Muscle of leg (tissue), 3 donors: ENCODE measurements at regions not wholly inside any gene's neighbourhood (a gene's known extent, or its start where the extent isn't known, plus 50 kb on each side); places are given as distances from the start of the nearest gene placed in this dataset.
"Not testable (repeated sequence)": the region's sequence is repeated elsewhere in the genome, so short reads cannot be mapped to it uniquely, and the experiment has no call there.

Experiments used
- DNase-seq: peaks from one replicate; pipeline ENCODE4 v3.0.0; 2013
- H3K27ac ChIP-seq: one replicate; pipeline ENCODE4 v1.5.1; 2013; ENCODE audit warnings: mild to moderate bottlenecking, low read length, control low read depth
- H3K27me3 ChIP-seq: one replicate; pipeline ENCODE4 v1.6.1; 2013; ENCODE audit warnings: low read length; ENCODE audit not compliant: control insufficient read depth, insufficient read depth
- H3K36me3 ChIP-seq: one replicate; pipeline ENCODE4 v1.6.1; 2013; ENCODE audit warnings: low read length; ENCODE audit not compliant: control insufficient read depth, insufficient read depth
- H3K4me1 ChIP-seq: one replicate; pipeline ENCODE4 v1.6.1; 2013; ENCODE audit warnings: low read length; ENCODE audit not compliant: control insufficient read depth, insufficient read depth
- H3K4me3 ChIP-seq: one replicate; pipeline ENCODE4 v1.5.1; 2013; ENCODE audit warnings: low read length, control low read depth
- H3K9me3 ChIP-seq: replicated peaks from 2 replicates; pipeline ENCODE4 v1.6.1; 2013; ENCODE audit warnings: low read depth, low read length; ENCODE audit not compliant: control insufficient read depth
- WGBS: methylation state at CpG from one replicate; pipeline ENCODE4 v1.1.5; 2013; ENCODE audit warnings: missing lambda C conversion rate; ENCODE audit not compliant: insufficient coverage; 5-methylcytosine and 5-hydroxymethylcytosine counted together

- no peak overlapping the region for H3K4me3 ChIP-seq
- DNase-seq, result no peak
- peaks cover 7% of the 10 kb centered on the region for H3K4me1 ChIP-seq
- H3K27me3 ChIP-seq, result no peaks in the 10 kb centered on the region
- no peaks in the 10 kb centered on the region for H3K36me3 ChIP-seq
- WGBS, result no CpG with 5 or more reads among the region's 4 CpGs
- no peak overlapping the region for H3K27ac ChIP-seq
- H3K9me3 ChIP-seq, result no peaks in the 10 kb centered on the region
Observed at GRCh38 chr10:83545901-83546391, 593.4 kb upstream of the GHITM start.

GRCh38 chr10:83551190-83551589 lies 588.1 kb upstream of the GHITM start:
- not testable (repeated sequence) for H3K4me1 ChIP-seq, H3K9me3 ChIP-seq, DNase-seq, H3K27me3 ChIP-seq, H3K27ac ChIP-seq, H3K36me3 ChIP-seq, H3K4me3 ChIP-seq
- WGBS, result no CpG with 5 or more reads among the region's 5 CpGs

GRCh38 chr10:83553366-83553765 lies 585.9 kb upstream of the GHITM start:
- H3K36me3 ChIP-seq, result no peaks in the 10 kb centered on the region
- H3K27ac ChIP-seq, result no peak overlapping the region
- WGBS, result 57% methylated on average over 1 of the region's 1 CpG
- no peak overlapping the region for H3K4me3 ChIP-seq
- H3K27me3 ChIP-seq, result no peaks in the 10 kb centered on the region
- no peaks in the 10 kb centered on the region for H3K9me3 ChIP-seq
- no peaks in the 10 kb centered on the region for H3K4me1 ChIP-seq
- no peak for DNase-seq

- no peak overlapping the region for H3K27ac ChIP-seq
- no peaks in the 10 kb centered on the region for H3K9me3 ChIP-seq
- H3K36me3 ChIP-seq, result no peaks in the 10 kb centered on the region
- H3K4me1 ChIP-seq, result no peaks in the 10 kb centered on the region
- no peak overlapping the region for H3K4me3 ChIP-seq
- DNase-seq, result no peak
- no peaks in the 10 kb centered on the region for H3K27me3 ChIP-seq
Observed at GRCh38 chr10:83555264-83555663, 584.0 kb upstream of the GHITM start.

GRCh38 chr10:83562381-83562780 lies 576.9 kb upstream of the GHITM start:
- H3K9me3 ChIP-seq, result no peaks in the 10 kb centered on the region
- H3K4me3 ChIP-seq, result no peak overlapping the region
- no peaks in the 10 kb centered on the region for H3K36me3 ChIP-seq
- no peaks in the 10 kb centered on the region for H3K27me3 ChIP-seq
- H3K27ac ChIP-seq, result no peak overlapping the region
- WGBS, result 90% methylated on average over 3 of the region's 3 CpGs
- no peaks in the 10 kb centered on the region for H3K4me1 ChIP-seq
- DNase-seq, result no peak

GRCh38 chr10:83564889-83565588 lies 574.3 kb upstream of the GHITM start:
- H3K9me3 ChIP-seq, result no peaks in the 10 kb centered on the region
- H3K27ac ChIP-seq, result no peak overlapping the region
- no peaks in the 10 kb centered on the region for H3K4me1 ChIP-seq
- DNase-seq, result no peak
- WGBS, result 96% methylated on average over 30 of the region's 32 CpGs
- no peaks in the 10 kb centered on the region for H3K27me3 ChIP-seq
- H3K4me3 ChIP-seq, result no peak overlapping the region
- no peaks in the 10 kb centered on the region for H3K36me3 ChIP-seq

- Histone ChIP-seq H3K36me3 (no peaks in the 10 kb centered on the region), H3K9me3 (peaks cover under 1% of the 10 kb centered on the region), H3K27me3 (no peaks in the 10 kb centered on the region), H3K4me1 (no peaks in the 10 kb centered on the region), H3K4me3 (no peak overlapping the region), H3K27ac (no peak overlapping the region)
- WGBS, result no CpG with 5 or more reads among the region's 1 CpG
- no peak for DNase-seq
Observed at GRCh38 chr10:83572036-83572435, 567.3 kb upstream of the GHITM start.

- no CpG with 5 or more reads among the region's 1 CpG for WGBS
- no peak for DNase-seq
- Histone ChIP-seq H3K36me3 (no peaks in the 10 kb centered on the region), H3K9me3 (peaks cover 9% of the 10 kb centered on the region), H3K4me1 (no peaks in the 10 kb centered on the region), H3K27ac (no peak overlapping the region), H3K4me3 (no peak overlapping the region), H3K27me3 (no peaks in the 10 kb centered on the region)
Observed at GRCh38 chr10:83574770-83575169, 564.5 kb upstream of the GHITM start.

GRCh38 chr10:83577421-83577820 lies 561.9 kb upstream of the GHITM start:
- no peaks in the 10 kb centered on the region for H3K27me3 ChIP-seq
- H3K9me3 ChIP-seq, result peaks cover 9% of the 10 kb centered on the region
- no peak for DNase-seq
- H3K4me3 ChIP-seq, result no peak overlapping the region
- no peaks in the 10 kb centered on the region for H3K4me1 ChIP-seq
- WGBS, result no CpG with 5 or more reads among the region's 2 CpGs
- H3K27ac ChIP-seq, result no peak overlapping the region
- no peaks in the 10 kb centered on the region for H3K36me3 ChIP-seq

- no peaks in the 10 kb centered on the region for H3K36me3 ChIP-seq
- H3K27me3 ChIP-seq, result no peaks in the 10 kb centered on the region
- no peak for DNase-seq
- H3K27ac ChIP-seq, result no peak overlapping the region
- peaks cover 9% of the 10 kb centered on the region for H3K9me3 ChIP-seq
- WGBS, result 63% methylated on average over 3 of the region's 4 CpGs
- no peak overlapping the region for H3K4me3 ChIP-seq
- H3K4me1 ChIP-seq, result no peaks in the 10 kb centered on the region
Observed at GRCh38 chr10:83580373-83581012, 558.8 kb upstream of the GHITM start.
